T-helper 2 cell (primary cell): ENCODE measurements at regions not wholly inside any gene's neighbourhood (a gene's known extent, or its start where the extent isn't known, plus 50 kb on each side); places are given as distances from the start of the nearest gene placed in this dataset.

Experiments
- DNase-seq, 5 experiments: peaks; one replicate each; pipeline versions ENCODE4 v3.0.0 to v3.0.0-alpha.2; 2012 to 2022

DNA sequence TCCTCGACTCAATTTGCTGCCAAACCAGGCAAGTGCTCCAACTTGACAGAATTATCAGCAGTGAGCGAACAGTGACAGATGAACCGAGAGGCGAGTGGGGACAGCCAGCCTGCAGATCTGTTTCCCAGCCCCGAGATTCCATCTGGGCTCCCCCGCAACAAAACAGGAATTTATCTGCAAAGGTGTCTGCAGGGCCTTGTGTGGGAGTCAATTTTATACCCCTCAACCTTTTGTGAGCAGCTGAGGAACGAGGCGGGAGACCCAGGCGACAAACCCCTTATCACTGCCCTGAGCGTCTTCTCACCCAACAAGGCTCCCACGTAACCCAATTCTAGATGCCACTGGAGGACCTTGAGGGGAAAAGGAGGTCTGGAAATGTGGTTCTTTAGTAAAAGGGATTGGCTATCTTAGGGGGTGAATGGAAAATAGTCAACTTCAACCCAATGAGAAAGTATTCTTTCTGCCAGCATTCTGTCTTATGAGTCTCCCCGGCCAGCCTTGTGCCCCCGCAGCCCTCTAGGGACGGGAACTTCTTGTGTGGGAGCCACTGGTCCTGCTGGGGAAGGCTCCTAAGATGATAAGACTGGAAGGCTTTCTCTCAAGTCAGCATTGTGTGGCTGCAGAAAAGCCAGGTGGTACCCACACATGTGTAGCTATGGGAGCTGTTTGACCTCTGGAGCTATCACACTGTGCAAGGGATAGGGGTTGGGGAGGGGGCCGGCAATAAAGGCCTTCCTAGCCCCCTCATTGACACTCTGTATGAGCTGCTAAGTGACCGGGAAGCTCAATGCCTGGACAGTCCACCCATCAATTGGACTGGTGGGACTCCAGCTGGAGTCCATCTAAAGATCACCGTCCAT lies 527.9 kb downstream of the SHQ1 start:
- no peak for DNase-seq

DNA sequence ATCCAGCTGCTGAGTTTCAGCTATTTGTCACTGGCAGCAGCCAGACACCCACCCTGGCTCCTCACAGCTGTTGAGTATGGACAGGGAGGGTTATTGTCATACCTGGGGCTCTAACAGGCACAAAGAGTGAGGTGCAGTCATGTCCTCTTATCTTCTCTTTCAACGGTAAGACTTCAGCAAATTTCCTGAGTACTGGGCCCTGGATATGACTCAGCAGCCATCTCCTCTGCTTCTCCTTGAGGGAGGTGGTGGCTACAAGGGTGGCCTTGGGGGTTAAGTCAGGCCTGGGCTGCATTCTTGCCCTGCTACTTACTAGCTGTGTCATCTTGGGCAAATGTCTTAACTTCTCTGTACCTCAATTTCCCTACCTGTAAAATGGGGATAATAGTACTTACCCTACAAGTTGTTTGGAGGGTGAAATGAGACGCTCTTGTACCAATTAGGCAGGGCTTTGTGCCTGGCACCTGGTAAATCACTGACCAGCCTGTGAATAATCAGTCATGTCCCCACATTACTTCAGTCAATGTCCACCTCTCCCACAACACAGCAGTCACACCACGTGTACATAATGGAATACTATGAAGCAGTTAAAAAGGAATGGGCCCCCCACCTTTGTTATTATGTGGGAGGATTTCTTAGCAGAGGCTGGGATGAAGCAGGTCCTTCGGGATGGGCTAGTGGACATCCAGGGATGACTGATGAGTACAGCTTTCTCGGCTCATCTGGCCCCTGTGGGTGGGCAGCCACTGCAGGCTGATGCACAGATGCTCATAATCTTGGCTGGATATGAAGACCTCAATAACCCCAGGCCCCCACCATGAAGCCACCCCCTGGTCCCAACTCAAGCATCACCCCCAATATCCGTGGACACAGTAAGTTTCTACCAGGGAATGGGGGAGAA lies 528.8 kb downstream of the SHQ1 start:
- DNase-seq: peak in 1 of 5 experiments; percentile 46

DNA sequence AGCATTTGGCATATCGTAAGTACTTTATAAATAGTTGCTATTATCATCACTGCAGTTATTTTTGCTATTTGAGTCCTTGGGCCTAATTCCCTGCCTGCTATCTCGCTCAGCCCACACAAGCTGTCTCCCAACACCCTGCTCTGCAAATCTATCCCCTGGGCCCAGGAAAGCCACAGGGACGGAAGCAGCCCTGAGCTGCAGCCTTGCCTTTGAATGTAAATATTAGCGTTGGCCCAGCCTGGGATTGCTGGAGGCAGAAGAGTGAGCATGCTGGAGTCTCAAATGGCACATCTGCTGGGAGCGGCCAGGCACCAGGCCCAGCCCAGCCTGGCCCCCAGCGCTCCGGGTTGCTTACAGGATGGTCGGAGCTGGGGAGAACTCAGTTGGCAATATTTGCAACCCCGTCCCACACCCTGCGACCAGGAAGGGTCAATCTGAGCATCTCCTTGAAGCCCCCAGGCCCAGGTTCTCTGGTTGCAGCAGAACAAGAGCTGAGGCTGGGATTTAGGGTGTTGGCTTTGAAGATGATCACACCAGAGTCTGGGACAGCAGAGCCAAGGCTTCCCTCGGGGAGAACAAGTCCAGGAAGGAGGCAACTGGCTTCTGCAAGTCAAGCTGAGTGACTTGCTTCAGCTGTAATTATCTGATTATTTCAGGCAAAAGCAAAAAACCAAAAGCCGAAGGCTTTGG lies 529.6 kb downstream of the SHQ1 start:
- no peak for DNase-seq

GRCh38 chr3:72317491-72317890 lies 530.8 kb downstream of the SHQ1 start:
- no peak for DNase-seq

GRCh38 chr3:72316501-72317279 lies 531.6 kb downstream of the SHQ1 start:
- no peak for DNase-seq

DNA sequence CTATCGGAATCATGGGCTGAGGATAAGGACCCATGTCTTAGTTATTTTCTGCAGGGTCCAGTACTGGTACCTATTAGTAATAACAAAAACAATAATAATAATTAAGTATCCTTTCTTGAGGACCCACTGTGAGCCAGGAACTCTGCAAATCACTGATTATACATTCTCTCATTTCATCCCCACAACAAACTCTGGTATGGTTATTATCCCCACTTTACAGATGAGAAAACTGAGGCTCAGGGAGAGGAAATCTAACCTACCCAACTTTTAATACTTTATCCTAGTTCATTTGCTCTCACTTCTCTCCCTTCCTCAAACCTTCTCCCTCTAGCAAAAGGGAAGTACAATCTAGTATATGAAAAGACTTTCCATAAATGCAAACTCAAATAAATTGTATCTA lies 528.4 kb upstream of the PROK2 start:
- no peak for DNase-seq

GRCh38 chr3:72312339-72312738 lies 527.4 kb upstream of the PROK2 start:
- DNase-seq: peak in 1 of 5 experiments; percentile 42

- no peak for DNase-seq
Observed at GRCh38 chr3:72311425-72311824, 526.5 kb upstream of the PROK2 start.

DNA sequence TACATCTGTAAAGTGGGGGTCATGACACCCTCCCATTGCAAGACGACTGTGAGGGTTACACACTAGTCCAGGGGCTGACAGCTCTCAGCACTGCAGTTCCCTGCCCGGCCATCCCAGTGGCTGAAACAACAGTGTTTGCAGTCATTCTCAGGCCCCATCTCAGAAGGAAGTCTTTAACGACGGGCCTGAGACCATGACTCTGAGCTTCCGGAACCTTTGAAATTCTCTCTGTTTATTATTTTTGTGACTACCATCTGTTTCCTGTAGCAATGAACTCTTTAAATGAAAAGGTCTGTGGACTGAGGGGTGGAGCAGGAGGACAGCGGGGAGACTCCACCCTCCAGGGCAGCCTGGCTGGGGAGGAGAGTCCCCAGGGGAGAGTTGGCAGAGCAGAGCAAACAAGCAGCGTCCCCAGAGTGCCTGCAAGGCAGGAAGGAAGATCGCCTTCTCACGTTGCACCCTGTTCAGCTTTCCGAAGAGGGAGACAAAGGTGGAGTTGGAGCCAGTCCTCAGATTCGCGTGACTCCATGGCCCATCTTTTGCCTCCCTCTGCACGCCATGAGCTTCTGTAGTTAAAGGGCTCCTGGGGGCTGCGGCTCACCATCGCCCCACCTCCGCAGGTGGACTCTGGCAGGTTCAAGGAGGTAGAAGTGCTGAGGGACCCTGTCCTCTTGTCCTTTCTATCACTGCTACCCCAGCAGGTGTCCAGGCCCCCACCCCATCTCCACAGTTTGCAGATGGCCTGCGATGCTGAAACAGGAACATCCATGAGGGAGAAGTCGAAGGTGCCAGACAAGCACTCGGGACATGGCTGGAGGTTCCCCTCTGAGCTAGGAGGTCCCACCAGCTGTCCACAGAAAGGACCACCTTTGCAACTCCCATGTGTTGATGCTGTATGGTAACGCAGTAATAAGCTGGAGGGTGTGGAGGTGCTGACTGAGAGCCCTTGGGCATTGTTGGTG lies 525.8 kb upstream of the PROK2 start:
- DNase-seq: peak in 1 of 5 experiments; percentile 45

DNA sequence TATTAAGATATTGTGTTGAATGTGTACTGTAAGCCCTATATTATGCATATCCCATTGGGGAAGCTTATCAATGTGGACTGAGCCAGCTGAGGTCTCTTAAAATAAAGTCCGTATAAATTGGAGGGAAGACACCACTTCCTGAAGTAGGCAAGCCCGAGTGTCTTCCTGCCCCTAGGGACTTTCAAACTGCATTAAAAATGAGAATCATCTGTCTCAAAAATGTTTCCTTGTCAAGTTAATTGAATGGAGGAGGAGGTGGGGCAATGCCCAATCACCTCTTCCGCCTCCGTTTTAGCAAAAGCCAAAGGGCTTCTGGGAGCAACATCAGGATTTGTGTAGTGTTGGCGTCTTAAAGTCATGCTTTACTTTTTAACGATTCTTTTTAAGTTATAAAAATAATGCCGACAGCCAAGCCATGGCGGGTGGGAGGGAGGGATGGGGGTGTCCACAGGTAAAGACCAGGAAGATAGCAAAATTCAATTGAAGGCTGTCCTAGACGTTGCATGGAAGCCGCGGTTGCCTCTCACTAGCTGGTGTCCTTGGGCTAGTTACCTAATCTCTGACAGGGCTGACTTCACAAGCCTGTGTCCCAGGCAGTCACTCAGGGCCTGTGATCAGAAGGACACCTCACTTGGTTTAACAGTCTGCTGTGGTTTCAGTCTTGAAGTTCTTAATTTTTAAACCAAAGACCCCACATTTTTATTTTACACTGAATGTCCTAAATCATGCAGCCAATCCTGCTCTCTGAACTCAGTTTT lies 524.9 kb upstream of the PROK2 start:
- DNase-seq: no peak

DNA sequence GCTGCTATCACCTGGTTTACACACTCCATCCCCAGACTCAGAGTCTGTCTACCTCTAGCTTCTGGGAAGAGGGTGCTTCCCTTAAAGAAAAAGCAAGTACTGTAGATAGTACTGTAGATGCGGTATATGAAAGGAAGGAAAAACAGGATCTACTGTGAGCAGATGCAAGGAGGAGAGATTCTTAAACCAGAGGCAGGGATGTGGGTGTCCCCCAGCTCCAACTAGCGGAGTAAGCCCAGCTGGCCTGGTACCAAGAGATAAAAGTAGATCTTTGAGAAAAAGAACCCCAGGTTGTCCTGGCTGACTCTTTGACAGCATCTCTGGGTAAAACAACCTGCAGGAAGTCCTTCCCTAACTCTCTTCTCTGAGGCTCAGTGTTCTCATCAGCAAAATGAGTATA lies 523.7 kb upstream of the PROK2 start:
- DNase-seq: no peak

GRCh38 chr3:72307438-72308115 lies 522.6 kb upstream of the PROK2 start:
- DNase-seq: no peak

DNA sequence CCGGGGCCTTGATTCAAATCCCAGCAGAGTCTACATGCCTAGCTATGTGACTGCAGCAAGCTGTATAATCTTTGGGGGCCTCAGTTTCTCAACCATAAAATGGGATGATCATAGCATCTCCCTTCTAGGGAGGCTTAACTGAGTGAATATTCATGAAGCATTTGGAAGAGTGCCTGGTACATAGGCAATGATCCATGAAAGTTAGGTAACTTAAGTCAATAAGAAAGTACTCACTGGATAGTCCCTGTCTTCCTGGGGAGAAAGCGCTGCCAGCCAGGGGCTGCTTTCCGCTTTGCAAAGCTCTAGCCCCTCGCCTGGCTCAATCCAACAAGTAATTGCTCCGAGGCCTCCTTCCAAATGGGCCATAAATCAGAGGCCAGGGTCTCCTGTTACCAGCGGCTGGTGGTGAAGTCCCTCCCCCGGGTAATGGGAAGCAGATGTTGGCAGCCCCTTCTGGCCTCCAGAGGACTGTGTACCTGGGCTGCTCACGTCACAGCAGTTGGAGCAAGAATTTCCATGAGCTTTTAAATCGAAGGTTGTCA lies 521.9 kb upstream of the PROK2 start:
- DNase-seq: no peak

- no peak for DNase-seq
Observed at GRCh38 chr3:72303926-72304325, 519.0 kb upstream of the PROK2 start.

- DNase-seq: no peak
Observed at GRCh38 chr3:72301779-72302178, 516.8 kb upstream of the PROK2 start.

DNA sequence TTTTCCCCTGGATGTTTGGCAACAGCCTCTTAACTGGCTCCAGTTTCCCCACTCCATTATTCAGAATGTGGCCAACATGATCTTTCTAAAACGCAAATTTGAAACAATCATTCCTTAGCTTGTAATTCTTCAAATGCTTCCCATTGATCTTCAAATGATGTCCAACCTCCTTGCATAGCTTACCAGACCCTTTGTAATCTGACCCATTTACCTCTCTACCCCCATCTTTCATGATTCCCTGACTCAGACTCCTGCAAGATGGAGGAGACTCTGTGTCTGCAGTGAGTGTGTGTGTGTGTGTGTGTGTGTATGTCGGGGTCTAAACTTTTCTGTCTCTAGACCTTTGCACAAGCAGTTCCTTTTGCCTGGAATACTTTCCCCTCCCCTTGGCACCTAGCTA lies 515.7 kb upstream of the PROK2 start:
- DNase-seq: no peak

- DNase-seq: no peak
Observed at GRCh38 chr3:72299823-72300222, 514.9 kb upstream of the PROK2 start.

- no peak for DNase-seq
Observed at GRCh38 chr3:72299321-72299802, 514.4 kb upstream of the PROK2 start.
